HG02610 (cell line): ENCODE measurements at regions not wholly inside any gene's neighbourhood (a gene's known extent, or its start where the extent isn't known, plus 50 kb on each side); places are given as distances from the start of the nearest gene placed in this dataset.
A peak's percentile ranks its signal among the peaks of the same experiment; 100 is the strongest.

Experiments used
- ATAC-seq: cut with Tn5 transposase; IDR thresholded peaks from one replicate; pipeline ENCODE4 v1.9.1; 2021; ENCODE audit warnings: mild to moderate bottlenecking, moderate library complexity; ENCODE audit not compliant: unreplicated experiment

DNA sequence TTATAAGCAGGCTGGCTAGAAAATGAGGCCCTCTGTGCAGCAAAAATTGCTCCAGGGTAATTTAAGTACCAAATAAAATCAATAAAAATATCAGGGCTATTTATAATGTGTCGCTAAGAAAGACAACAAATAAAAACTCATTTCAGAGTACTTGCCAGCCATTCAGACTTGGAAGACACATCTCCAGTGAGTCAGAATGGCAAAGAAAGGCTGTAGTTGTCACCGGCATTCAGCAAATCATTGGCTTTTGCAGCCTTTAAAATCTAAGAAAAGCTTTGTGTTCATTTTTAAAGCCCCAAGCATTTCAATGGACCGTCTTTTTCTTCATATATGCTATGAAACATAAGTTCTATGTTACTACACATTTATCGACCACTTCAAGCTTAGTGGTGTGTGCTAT, 141.1 kb upstream of the HNMT start:
- ATAC-seq = no peak

GRCh38 chr2:137824501-137824900, 139.8 kb upstream of the HNMT start:
- ATAC-seq = no peak

- ATAC-seq = peak; percentile 93
Measured at GRCh38 chr2:137826373-137827372, 137.6 kb upstream of the HNMT start.

GRCh38 chr2:137828624-137829023, 135.6 kb upstream of the HNMT start:
- no peak for ATAC-seq

- no peak for ATAC-seq
Measured at GRCh38 chr2:137829251-137829650, 135.0 kb upstream of the HNMT start.

- no peak for ATAC-seq
Measured at GRCh38 chr2:137834760-137835379, 129.4 kb upstream of the HNMT start.

GRCh38 chr2:137836671-137837070, 127.6 kb upstream of the HNMT start:
- no peak for ATAC-seq

DNA sequence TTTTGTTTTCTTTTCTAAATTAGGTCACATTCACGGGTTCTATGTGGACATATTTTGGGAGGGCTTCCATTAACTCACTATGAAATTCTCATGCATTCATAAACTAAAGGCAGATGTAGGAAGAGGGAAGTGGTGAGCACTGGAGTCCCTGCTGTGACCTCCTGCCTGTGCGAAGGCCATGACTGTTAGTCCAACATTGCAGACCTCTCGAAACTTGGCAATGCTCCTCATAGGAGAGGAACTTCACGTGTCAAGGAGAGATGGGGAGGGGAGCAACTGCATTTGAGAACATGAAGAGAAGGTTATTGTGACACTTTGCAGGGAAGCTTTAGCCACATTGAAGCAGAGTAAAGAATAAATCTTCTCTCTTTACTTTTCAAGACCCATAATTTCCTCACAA, 126.4 kb upstream of the HNMT start:
- ATAC-seq = no peak

- peak; percentile 53 for ATAC-seq
Measured at GRCh38 chr2:137838255-137839092, 125.8 kb upstream of the HNMT start.

DNA sequence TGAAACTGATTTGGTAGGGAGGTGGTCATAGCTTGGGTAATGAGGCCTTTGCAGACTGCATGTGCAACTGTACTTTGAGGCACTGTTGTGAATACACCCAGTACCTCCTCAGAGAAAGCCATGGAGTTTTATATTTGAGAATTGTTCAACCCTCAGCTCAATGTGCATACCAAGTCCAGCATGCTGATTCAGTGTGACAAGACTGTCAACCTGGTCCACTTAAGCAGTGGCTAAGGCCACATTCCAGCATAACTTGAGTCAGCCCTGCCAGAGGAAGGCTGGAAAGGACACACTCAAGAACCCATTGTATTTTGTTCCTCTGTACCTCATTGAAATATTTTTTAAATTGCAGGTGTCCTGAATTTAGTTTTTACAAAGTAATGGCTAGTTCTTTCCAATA, 121.8 kb upstream of the HNMT start:
- no peak for ATAC-seq

GRCh38 chr2:137842952-137843351, 121.3 kb upstream of the HNMT start:
- no peak for ATAC-seq

GRCh38 chr2:137845422-137845821, 118.9 kb upstream of the HNMT start:
- ATAC-seq = no peak

DNA sequence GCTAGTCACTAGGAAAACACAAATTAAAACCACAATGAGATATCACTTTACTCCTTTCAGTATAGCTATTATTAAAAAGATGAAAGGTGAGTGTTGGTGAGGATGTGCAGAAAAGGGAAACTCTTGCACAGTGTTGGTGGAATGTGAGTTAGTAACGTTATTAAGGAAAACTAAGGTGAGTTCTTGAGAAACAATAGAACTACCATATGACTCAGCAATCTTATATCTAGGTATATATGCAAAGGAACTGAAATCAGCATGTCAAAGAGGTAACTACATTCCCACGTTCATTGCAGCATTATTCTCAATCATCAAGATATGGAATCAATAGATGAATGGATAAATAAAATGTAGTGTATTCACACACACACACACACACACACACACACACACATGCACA, 117.3 kb upstream of the HNMT start:
- no peak for ATAC-seq

DNA sequence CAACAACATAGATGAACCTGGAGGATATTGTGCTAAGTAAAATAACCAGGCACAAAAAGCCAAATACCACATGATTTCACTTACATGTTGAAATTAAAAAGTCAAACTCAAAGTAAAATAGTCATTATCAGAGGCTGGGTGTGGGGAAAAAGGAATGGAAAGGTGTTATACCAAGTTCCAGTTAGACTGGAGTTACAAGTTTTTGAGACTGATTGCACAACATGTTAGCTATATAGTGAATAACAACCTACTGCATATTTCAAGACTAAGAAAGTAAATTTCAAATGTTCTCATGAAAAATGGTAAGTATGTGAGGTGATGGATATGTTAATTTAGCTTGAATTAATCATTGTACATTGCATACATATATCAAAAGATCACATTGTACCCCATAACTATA, 116.8 kb upstream of the HNMT start:
- ATAC-seq = no peak

DNA sequence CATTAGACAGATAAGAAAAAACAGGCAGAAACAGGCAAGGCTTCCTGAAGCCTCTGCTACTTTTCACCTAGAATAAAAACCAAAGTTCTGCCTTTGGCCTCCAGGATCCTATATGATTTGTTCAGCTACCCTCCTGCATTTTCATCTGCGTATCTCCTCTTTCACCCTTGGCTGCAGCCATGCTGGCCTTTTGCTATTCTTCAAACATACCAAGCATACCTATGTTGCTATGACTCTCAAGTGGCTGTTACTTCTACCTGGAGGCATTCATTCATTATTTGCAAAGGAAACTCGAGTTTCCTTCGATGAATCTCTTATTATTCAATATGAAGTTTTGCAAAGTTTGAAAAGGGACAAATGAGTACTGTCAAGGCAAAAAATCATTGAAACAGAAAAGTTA, 106.4 kb upstream of the HNMT start:
- no peak for ATAC-seq

GRCh38 chr2:137862651-137863050, 101.6 kb upstream of the HNMT start:
- ATAC-seq = no peak

DNA sequence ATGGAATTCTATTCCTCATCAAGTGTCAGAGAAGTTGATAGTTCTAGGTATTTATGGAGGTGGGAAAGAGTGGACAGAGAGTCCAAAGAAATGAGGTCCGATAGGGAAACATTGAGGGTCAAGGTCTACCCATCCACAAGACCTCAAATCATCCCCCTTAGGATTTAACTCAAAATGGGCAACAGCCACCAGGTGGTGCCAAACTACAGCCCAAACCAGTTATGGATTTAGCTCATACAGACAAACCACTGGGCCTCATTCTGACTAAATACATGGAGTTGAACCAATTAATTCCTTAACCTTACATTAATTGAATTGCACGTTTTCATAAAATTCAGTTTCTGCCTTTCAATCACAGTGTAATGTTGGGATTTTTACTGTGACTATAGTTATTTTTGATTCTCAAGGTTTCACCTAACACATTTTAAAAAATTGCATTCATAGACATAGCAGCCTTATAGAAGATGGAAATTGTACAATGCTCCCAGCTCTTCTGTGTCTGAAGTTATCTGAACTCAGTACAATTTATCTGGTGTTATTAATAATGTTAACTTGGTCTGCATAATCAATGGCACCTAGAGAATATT, 98.2 kb upstream of the HNMT start:
- peak; percentile 73 for ATAC-seq

- ATAC-seq = no peak
Measured at GRCh38 chr2:137870682-137871081, 93.6 kb upstream of the HNMT start.

GRCh38 chr2:137872577-137872976, 91.7 kb upstream of the HNMT start:
- no peak for ATAC-seq

DNA sequence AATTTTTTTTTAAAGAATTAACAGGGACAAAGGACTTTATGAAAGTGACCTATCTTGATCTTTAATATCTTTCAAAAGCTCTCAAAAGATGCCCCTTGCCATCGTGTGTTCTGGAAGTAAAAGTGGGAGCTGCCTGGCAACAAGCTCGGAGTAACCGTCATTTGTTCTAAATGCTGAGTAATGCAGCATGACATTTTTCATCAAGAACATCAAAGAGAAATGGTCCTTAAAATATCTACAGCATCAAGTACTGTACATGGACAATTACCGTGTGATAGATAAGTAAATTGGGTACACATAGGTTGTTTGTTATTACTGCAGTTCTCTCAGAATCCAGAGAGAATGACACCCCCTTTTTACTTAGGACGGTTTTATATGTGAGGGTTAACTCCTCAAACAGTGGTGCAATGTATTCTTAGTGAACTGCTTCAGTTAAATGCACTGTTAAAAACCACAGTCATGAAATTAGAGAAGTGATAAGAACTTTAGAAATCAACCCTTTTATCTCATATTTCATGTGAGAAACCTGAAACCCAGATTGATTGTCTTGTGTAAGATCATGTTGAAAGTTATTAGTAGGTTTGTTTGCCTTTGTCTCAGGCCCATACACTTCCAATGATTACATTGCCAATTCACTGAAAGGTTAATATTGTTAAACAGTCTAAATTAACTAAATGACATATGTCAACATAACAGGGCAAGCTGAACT, 90.6 kb upstream of the HNMT start:
- ATAC-seq = no peak
